ENCODE measurements at regions not wholly inside any gene's neighbourhood (a gene's known extent, or its start where the extent isn't known, plus 50 kb on each side); places are given as distances from the start of the nearest gene placed in this dataset.

GRCh38 chr12:102765736-102766135, 151.3 kb downstream of the PAH start:
- Histone ChIP-seq H3K4me1 (ENCODE audit: control insufficient read depth, insufficient read depth, low read length) (no peaks in the 10 kb centered on the region), H2BK5ac (ENCODE audit: low read depth, low read length, poor library complexity, severe bottlenecking) (no peak overlapping the region)
- dilution Hi-C loops (cut with HindIII; ENCODE audit: low sequenced_read_pairs, unreplicated experiment) = no loop called here

More at GRCh38 chr12:102765736-102766135, 151.3 kb downstream of the PAH start:
- in situ Hi-C loops (cut with MboI; ENCODE audit: low sequenced_read_pairs) (no loop called here), intact Hi-C loops (cut with micrococcal nuclease) (loop anchor here (10.0 kb wide), 1 partner anchor 991 kb away; no protein-coding TSS in a partner anchor)
- Histone ChIP-seq H3K9me3 (ENCODE audit: control insufficient read depth, insufficient read depth, low read length) (no peaks in the 10 kb centered on the region), H3K79me1 (ENCODE audit: low read depth in 1 of 2, low read length in 2 of 2) (no peaks in the 10 kb centered on the region), H3K18ac (ENCODE audit: low read depth, low read length) (no peak overlapping the region), H2AFZ (replicated peaks; ENCODE audit: low read length, poor library complexity) (no peak overlapping the region), H4K8ac (ENCODE audit: low read depth in 2 of 2, low read length in 2 of 2) (no peak overlapping the region), H3K36me3 (ENCODE audit: control insufficient read depth, insufficient read depth, low read length) (no peaks in the 10 kb centered on the region), H3K9ac (ENCODE audit: low read depth, low read length) (no peak overlapping the region), H2AK9ac (replicated peaks; ENCODE audit: low read depth, low read length, poor library complexity) (no peak overlapping the region), H3K4me3 (ENCODE audit: insufficient read depth, low read depth, low read length) (no peak overlapping the region), H3K14ac (replicated peaks; ENCODE audit: low read depth, low read length) (no peak overlapping the region), H3K4me2 (ENCODE audit: low read depth, low read length) (no peak overlapping the region), H3K56ac (ENCODE audit: extremely low read depth, insufficient read depth, low read length) (no peak overlapping the region), H3K4ac (ENCODE audit: low read depth, low read length) (no peak overlapping the region), H3K9me1 (ENCODE audit: insufficient read depth, low read length) (no peaks in the 10 kb centered on the region), H4K91ac (ENCODE audit: insufficient read depth, low read depth, low read length) (no peak overlapping the region), H4K20me1 (ENCODE audit: insufficient read depth, low read length) (no peaks in the 10 kb centered on the region), H3K27me3 (ENCODE audit: control insufficient read depth, insufficient read depth, low read length) (no peaks in the 10 kb centered on the region; the same call in 1 of the 2 replicates), H2AK5ac (ENCODE audit: low read depth, low read length) (no peak overlapping the region), H2BK20ac (ENCODE audit: low read depth, low read length) (no peak overlapping the region), H2BK15ac (ENCODE audit: low read depth, low read length) (no peak overlapping the region), H3K27ac (ENCODE audit: insufficient read depth, low read length) (no peak overlapping the region), H2BK120ac (ENCODE audit: low read depth, low read length) (no peak overlapping the region), H3K23ac (ENCODE audit: low read depth, low read length) (no peak overlapping the region), H4K5ac (ENCODE audit: low read depth, low read length) (no peak overlapping the region)
- WGBS, 2 experiments (ENCODE audit: extremely low coverage in 2 of 2, insufficient read length in 1 of 2) = 43% methylated on average over 3 of the region's 7 CpGs; no CpG with 5 or more reads in 1 of the 2 experiments
- ATAC-seq (ENCODE audit: low read depth) (no peak; the same call in 1 of the 2 replicates), DNase-seq (no peak)
- POLR2A ChIA-PET (ENCODE audit: unreplicated experiment) = no interaction called here
- no TSS peak for BruUV-seq (replicated peaks)
- TF ChIP-seq RFX5 (IDR thresholded peaks at IDR 0.05; ENCODE audit: low read depth, low read length) (no peak), MAZ (IDR thresholded peaks at IDR 0.05; ENCODE audit: borderline replicate concordance, low read depth, low read length) (no peak), CTCF (conservative IDR thresholded peaks at IDR 0.05; ENCODE audit: low read depth, low read length) (no peak), CHD1 (IDR thresholded peaks at IDR 0.05; ENCODE audit: low read depth, low read length) (no peak), CEBPB (IDR thresholded peaks at IDR 0.05; ENCODE audit: low read depth, low read length) (no peak), SMC3 (IDR thresholded peaks at IDR 0.05; ENCODE audit: low read depth, low read length) (no peak), NFE2L2 (IDR thresholded peaks at IDR 0.05; ENCODE audit: low read depth, low read length) (no peak), FOS (IDR thresholded peaks at IDR 0.05; ENCODE audit: low read depth, low read length) (no peak), POLR2A (IDR thresholded peaks at IDR 0.05; ENCODE audit: low read depth, low read length) (no peak), USF2 (IDR thresholded peaks at IDR 0.05; ENCODE audit: low read depth, low read length) (no peak), BHLHE40 (IDR thresholded peaks at IDR 0.05; ENCODE audit: low read depth, low read length) (no peak), ELK1 (IDR thresholded peaks at IDR 0.05; ENCODE audit: borderline replicate concordance, low read depth, low read length) (no peak)
- CTCF ChIA-PET = no interaction called here
